ENCODE measurements at regions not wholly inside any gene's neighbourhood (a gene's known extent, or its start where the extent isn't known, plus 50 kb on each side); places are given as distances from the start of the nearest gene placed in this dataset.

DNA sequence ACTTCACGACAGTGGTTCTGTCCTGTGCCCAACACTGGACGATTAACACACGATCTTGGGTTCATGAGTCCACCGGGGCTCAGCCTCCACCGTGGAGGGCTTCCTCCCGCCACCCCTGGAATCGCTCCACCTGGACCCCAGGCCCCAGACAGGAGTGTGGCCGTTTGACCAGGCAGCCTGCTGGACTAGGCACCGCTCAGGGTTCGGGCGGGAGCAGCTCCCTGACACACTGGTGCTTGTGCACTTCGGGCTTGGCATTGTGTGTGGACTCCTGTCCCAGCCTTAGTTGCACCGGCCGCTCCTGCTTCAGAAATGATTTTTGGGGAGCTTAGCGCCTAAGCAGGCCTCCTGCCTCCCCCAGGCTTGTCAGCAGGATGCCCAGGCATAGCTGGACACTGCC is 617.4 kb upstream of the SALL3 start:
- TF ChIP-seq, protein P1, sequence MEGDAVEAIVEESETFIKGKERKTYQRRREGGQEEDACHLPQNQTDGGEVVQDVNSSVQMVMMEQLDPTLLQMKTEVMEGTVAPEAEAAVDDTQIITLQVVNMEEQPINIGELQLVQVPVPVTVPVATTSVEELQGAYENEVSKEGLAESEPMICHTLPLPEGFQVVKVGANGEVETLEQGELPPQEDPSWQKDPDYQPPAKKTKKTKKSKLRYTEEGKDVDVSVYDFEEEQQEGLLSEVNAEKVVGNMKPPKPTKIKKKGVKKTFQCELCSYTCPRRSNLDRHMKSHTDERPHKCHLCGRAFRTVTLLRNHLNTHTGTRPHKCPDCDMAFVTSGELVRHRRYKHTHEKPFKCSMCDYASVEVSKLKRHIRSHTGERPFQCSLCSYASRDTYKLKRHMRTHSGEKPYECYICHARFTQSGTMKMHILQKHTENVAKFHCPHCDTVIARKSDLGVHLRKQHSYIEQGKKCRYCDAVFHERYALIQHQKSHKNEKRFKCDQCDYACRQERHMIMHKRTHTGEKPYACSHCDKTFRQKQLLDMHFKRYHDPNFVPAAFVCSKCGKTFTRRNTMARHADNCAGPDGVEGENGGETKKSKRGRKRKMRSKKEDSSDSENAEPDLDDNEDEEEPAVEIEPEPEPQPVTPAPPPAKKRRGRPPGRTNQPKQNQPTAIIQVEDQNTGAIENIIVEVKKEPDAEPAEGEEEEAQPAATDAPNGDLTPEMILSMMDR (IDR thresholded peaks at IDR 0.05): no peak

DNA sequence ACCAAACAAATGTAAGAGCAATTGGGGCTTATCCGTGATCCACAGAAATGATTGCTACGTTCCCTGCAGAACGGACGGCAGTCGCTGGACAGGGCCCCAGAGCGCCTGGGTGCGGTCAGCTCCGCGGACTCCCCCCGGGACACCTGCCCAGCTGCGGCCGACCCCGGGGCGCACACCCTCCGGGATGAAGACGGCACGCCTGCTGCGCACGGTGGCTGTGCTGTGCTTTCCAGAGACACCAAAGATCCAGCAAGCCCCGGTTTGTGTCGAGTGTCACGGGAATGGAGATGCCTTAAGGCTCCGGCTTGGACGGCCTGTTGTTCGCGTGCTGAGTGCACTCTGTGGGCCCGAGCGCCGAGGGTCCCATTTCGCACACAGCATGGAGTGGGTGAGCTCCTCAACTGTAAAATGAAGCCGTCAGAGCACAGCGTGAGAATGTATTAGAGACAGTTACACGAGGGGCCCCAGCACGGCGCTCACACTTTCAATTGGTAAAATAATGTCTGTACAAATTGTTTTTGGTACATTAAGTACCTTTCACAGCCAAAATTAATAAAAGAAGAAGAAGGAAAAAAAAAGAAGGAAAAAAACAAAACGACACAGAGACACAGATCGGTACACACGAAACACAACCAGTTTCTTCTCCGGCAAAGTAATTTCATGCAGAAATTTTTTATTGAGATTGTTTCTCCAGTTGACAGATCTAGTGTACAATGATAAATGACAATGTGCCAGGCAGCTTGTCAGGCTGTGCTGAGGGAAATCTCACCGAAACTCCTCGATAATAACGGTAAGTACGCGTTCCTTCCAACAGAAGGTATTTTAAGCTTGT is 615.8 kb upstream of the SALL3 start:
- Histone ChIP-seq H3K36me3 (ENCODE audit: low read depth) (no peaks in the 10 kb centered on the region), H3K4me3 (no peak overlapping the region), H3K4me1 (ENCODE audit: low read depth) (no peaks in the 10 kb centered on the region), H3K9me3 (peaks cover 12% of the 10 kb centered on the region)
- ATAC-seq (no peak), DNase-seq (no peak)
- TF ChIP-seq, protein P1 (IDR thresholded peaks at IDR 0.05): no peak
- intact Hi-C loops (cut with DNase I, micrococcal nuclease): no loop called here

More for the DNA sequence above, 617.4 kb upstream of the SALL3 start:
- ATAC-seq (no peak), DNase-seq (no peak)
- Histone ChIP-seq H3K4me3 (no peak overlapping the region), H3K9me3 (peaks cover 8% of the 10 kb centered on the region), H3K36me3 (ENCODE audit: low read depth) (no peaks in the 10 kb centered on the region), H3K4me1 (ENCODE audit: low read depth) (no peaks in the 10 kb centered on the region)
- intact Hi-C loops (cut with DNase I, micrococcal nuclease): no loop called here

DNA sequence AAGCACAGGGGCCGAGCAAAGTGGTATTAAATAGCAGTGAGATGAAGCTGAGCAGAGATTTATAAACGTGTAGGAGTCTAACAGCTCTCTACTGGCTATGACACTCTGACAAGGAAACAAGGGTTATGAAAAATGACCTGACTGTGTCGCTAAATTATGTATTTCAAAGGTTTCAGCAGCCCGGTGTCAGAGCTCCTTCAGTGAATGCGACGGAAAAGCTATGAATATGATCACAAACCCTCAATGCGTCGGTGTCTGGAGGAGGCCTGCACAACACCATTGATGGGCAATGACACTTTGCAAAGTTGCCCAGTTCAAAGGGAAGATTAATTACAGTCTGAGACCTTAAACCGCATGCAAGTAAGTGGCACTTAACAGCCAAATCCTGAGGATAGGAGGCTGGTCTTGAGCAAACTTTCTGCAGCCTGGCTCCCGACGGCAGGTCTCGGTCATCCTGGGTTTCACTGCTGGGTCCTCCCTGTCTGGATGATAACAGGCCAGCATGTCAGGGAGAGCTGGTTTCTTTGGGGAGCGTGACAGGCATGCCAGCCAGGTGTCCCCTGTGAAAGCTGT is 615.1 kb upstream of the SALL3 start:
- no peak overlapping the region for H3K4me3 ChIP-seq
- DNase-seq (no peak), ATAC-seq (no peak)
- TF ChIP-seq, protein P1 (IDR thresholded peaks at IDR 0.05): no peak
- peaks cover 16% of the 10 kb centered on the region for H3K9me3 ChIP-seq
- H3K4me1 ChIP-seq (ENCODE audit: low read depth): no peaks in the 10 kb centered on the region
- intact Hi-C loops (cut with DNase I, micrococcal nuclease): no loop called here
- H3K36me3 ChIP-seq (ENCODE audit: low read depth): no peaks in the 10 kb centered on the region

DNA sequence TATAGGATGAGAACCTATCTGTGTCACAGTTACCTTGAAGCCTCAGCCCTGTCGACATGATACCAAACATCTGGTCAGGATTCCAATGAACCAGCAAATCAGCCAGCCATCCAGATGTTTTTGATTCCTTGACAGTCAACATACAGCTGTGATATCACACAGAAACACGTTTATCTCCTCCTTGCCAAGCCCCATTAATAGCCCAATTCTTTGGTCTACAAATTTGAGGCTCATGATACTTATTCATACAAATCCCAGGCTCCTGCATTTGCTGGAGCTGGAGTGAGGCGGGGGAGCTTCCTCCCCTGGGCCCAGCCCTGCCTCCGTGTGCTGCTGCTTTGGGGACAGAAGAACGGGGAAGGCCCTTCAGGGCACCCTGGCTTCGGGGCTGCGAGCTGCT is 611.6 kb upstream of the SALL3 start:
- intact Hi-C loops (cut with DNase I, micrococcal nuclease): no loop called here
- no peaks in the 10 kb centered on the region for H3K36me3 ChIP-seq (ENCODE audit: low read depth)
- no peak overlapping the region for H3K4me3 ChIP-seq
- H3K9me3 ChIP-seq: peaks cover 14% of the 10 kb centered on the region
- H3K4me1 ChIP-seq (ENCODE audit: low read depth): no peaks in the 10 kb centered on the region
- no peak for DNase-seq
- no peak for ATAC-seq
- TF ChIP-seq, protein P1 (IDR thresholded peaks at IDR 0.05): no peak

DNA sequence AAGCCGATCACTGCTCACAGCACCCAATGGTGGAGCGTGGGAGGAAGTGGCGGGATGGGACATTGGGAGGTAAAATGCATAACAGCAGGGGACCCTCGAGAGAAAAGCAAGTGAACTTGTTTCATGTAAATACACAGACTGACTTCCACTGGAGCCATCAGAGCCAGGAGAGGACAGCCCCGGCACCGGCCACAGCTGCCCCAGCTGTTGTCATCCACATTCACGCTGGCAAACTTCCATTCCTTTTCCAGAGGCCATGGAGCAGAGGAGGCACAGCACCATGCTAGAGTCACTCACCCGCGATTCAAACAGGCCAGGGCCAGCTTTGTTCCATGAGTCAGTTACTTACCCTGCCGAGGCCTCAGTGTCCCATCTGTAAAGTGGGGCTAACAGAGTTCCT is 610.9 kb upstream of the SALL3 start:
- Histone ChIP-seq H3K4me3 (no peak overlapping the region), H3K4me1 (ENCODE audit: low read depth) (no peaks in the 10 kb centered on the region), H3K9me3 (peaks cover 16% of the 10 kb centered on the region), H3K36me3 (ENCODE audit: low read depth) (no peaks in the 10 kb centered on the region)
- DNase-seq (no peak), ATAC-seq (no peak)
- TF ChIP-seq, protein P1 (IDR thresholded peaks at IDR 0.05): no peak
- intact Hi-C loops (cut with DNase I, micrococcal nuclease): no loop called here
